AG09309 (cell line): ENCODE measurements at regions not wholly inside any gene's neighbourhood (a gene's known extent, or its start where the extent isn't known, plus 50 kb on each side); places are given as distances from the start of the nearest gene placed in this dataset.
"Not testable (repeated sequence)": the region's sequence is repeated elsewhere in the genome, so short reads cannot be mapped to it uniquely, and the experiment has no call there.

Source experiments
- DNase-seq: peaks from one replicate; pipeline ENCODE4 v3.0.0-alpha.2; 2010; ENCODE audit warnings: low read depth
- H3K4me3 ChIP-seq: 2 replicates; pipeline ENCODE4 v1.5.1; 2011; ENCODE audit warnings: mild to moderate bottlenecking, low read depth, low read length, moderate library complexity; ENCODE audit not compliant: control insufficient read depth
- CTCF ChIP-seq: IDR thresholded peaks from 2 replicates; pipeline ENCODE4 v1.5.1; 2011; ENCODE audit warnings: mild to moderate bottlenecking, low read depth, low read length, inconsistent platforms; ENCODE audit not compliant: insufficient read depth, control insufficient read depth; ENCODE audit errors: missing control alignments

DNA sequence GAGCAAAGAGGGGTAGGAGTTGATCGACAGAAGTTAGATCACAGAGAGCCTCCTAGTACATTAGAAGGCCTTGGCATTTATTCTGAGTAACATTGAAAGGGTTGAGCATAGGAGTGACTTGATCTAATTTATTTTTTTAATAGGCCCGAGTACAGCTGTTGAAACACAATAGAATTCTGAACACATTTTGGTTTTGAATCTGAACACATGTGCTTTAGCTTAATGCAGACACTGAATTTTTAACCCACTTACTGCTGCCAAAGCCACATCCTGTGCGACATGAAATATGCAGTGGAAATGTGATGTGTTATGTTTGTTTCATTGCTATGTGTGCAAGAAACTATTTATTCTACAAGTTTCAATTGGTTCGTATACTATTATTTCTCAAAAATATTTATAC is 1505.9 kb downstream of the PCDH9 start:
- no peak overlapping the region for H3K4me3 ChIP-seq
- DNase-seq, result peak; percentile 14
- TF ChIP-seq CTCF, result no peak

DNA sequence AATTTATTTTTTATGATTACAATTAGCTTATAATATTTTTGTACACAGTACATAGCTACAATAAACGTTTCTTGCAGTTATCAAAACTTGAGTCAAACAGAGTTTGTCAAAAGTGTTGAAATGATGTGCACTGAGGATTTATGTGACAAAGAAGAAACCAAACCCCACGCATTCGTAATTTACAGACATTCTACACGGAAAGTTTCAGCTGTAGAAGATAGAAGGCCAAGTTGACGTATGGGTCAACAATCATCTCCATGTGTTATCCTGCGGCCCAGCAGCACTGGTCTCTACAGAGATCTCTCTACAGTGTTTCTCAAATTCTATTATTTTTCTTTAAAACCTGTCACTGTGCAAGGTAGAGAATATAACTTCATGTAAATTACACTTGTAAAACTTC is 1507.6 kb downstream of the PCDH9 start:
- DNase-seq, result no peak
- no peak overlapping the region for H3K4me3 ChIP-seq
- no peak for TF ChIP-seq CTCF

- H3K4me3 ChIP-seq, result no peak overlapping the region
- no peak for DNase-seq
- no peak for TF ChIP-seq CTCF
These were observed 1510.3 kb downstream of the PCDH9 start for GRCh38 chr13:65719831-65720230.

GRCh38 chr13:65710514-65710913 is 1519.6 kb downstream of the PCDH9 start:
- no peak overlapping the region for H3K4me3 ChIP-seq
- no peak for TF ChIP-seq CTCF
- no peak for DNase-seq

DNA sequence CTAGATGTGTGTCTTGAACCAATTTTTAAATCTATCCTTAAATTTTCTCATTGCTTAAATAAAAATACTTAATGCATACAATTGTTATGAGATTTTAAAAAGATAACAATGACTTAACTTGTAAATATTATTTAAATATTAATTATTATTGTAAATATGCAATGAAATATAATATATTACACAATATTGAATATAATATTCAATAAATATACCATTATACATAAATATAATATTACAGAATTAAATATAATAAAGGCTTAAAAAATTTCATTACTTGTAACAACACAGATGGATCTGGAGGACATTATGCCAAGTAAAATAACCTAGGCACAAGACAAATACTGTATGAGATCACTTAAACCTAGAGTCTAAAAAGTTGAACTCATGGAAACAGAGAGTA is 1532.3 kb downstream of the PCDH9 start:
- DNase-seq, result no peak
- H3K4me3 ChIP-seq, result no peak overlapping the region
- TF ChIP-seq CTCF, result no peak

DNA sequence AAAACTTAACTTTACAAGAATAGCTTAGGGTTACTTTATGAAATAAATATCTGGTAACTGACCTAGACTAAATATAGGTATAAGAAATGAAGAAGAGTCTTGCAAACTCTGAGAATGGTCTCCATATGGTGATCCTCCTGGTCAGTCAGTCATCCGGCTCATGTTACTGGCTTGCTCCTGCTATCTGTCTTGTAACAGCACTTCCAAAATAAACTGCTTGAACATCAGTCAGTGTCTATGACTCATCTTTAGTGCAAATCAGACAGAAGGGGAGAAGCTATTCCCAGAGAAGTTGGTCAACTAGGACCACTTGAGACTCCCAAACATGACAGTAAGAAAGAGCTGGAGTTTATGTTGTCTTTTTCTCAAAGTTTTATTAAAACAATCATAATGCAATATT is 1550.9 kb downstream of the PCDH9 start:
- DNase-seq, result no peak
- TF ChIP-seq CTCF, result no peak

DNA sequence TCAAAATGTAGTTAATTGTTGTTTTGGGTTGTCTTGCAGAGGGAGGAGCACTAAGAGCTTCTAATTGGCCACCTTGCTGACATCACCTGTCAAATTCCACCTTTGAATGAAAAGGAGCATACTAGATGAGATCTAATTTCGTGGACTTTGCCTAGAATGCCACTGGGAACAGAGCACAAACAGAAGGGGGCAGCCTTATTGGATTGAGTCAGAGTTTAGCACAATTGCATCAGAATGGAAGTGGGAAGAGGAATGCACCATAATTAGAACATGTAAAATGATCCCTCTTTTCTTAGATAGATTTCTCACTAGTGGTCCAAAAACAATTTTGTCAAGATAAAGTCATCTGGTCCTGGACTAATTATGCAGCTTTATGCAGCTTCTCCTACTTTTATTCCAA is 1552.2 kb downstream of the PCDH9 start:
- DNase-seq, result no peak
- peak; percentile 28 for TF ChIP-seq CTCF
- H3K4me3 ChIP-seq, result no peak overlapping the region

More for the DNA sequence above, 1550.9 kb downstream of the PCDH9 start:
- H3K4me3 ChIP-seq, result no peak overlapping the region

- not testable (repeated sequence) for H3K4me3 ChIP-seq, DNase-seq
These were observed 1554.8 kb downstream of the PCDH9 start for GRCh38 chr13:65675383-65675782.
